Calu3 (cell line): ENCODE measurements at regions not wholly inside any gene's neighbourhood (a gene's known extent, or its start where the extent isn't known, plus 50 kb on each side); places are given as distances from the start of the nearest gene placed in this dataset.

ENCODE experiments used
- BruUV-seq: library from RNA; stranded (reverse); fragments of 400-500 nt; replicated peaks from 2 replicates; lab custom pipeline; 2021; lab: Mats Ljungman, UMichigan
- CTCF ChIA-PET: fragments of 300-600 bp; sonication (Branson Sonifier 250); formaldehyde crosslinking; loops from one replicate; lab custom pipeline; 2022; ENCODE audit warnings: antibody characterized with exemption; lab: Charles Lee
- DNase-seq: peaks from one replicate; pipeline ENCODE4 v3.0.0; 2022
- H3K27ac Mint-ChIP-seq: one replicate; pipeline ENCODE4 v1.8.0; 2022; ENCODE audit warnings: mixed read lengths; ENCODE audit not compliant: unreplicated experiment
- H3K27me3 Mint-ChIP-seq: one replicate; pipeline ENCODE4 v1.8.0; 2022; ENCODE audit warnings: mixed read lengths; ENCODE audit not compliant: unreplicated experiment
- H3K36me3 Mint-ChIP-seq: one replicate; pipeline ENCODE4 v1.8.0; 2022; ENCODE audit warnings: mild to moderate bottlenecking, moderate library complexity, mixed read lengths; ENCODE audit not compliant: insufficient read depth, unreplicated experiment
- H3K4me1 Mint-ChIP-seq: one replicate; pipeline ENCODE4 v1.8.0; 2022; ENCODE audit warnings: mild to moderate bottlenecking, low read depth, mixed read lengths; ENCODE audit not compliant: unreplicated experiment
- H3K4me3 Mint-ChIP-seq: one replicate; pipeline ENCODE4 v1.8.0; 2022; ENCODE audit warnings: mild to moderate bottlenecking, low read depth, moderate library complexity, mixed read lengths; ENCODE audit not compliant: unreplicated experiment
- H3K9me3 Mint-ChIP-seq: one replicate; pipeline ENCODE4 v1.8.0; 2022; ENCODE audit warnings: low read depth, mixed read lengths; ENCODE audit not compliant: unreplicated experiment
- intact Hi-C: fragments of 100-400 bp; cut with micrococcal nuclease; formaldehyde crosslinking; loops from one replicate; pipeline ENCODE4 v1.10.0; 2022; ENCODE audit not compliant: unreplicated experiment
- TF ChIP-seq, protein P1 (sequence below): fragments of 200-600 bp; IDR thresholded peaks from one replicate; pipeline ENCODE4 v1.8.0; 2022; ENCODE audit warnings: antibody characterized with exemption; ENCODE audit not compliant: unreplicated experiment

DNA sequence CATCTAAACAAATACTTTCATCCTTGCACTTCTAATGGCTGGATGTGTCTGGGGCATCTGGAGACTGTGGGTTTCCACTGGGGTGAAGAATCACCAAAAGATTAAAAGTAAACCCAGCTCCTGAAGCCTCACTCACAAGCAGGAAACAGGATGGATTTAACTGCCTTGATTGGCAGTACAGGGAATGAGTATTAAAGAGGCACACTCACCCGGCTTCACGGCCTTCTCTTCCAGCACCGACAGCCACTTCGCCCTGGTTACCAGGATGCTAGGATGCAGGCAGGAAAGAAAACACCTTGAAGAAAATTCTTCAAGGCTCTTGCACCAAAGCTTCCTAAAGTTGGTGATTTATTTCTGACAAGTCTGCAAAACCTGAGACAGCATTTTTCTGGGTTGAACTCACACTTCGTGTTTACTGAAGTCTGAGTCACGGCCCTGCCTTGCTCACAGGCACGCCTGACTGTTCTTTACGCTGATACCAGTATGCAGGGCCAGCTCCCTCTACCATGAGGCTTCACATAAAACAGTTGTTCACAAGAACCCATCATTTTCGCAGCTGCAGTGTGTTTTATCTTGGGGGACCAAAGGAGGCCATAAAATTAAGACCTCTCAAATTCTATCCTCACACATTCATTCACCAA lies 56.5 kb upstream of the ZNF354A start:
- H3K36me3 Mint-ChIP-seq = no peaks in the 10 kb centered on the region
- H3K27ac Mint-ChIP-seq = no peak overlapping the region
- CTCF ChIA-PET = interaction anchor here (1.0 kb wide), 1 partner anchor 56 kb away, joined by 5 read pairs; the partner anchor contains the start of gene ZNF354A
- no TSS peak for BruUV-seq
- H3K4me3 Mint-ChIP-seq = no peak overlapping the region
- peak; percentile 58 for DNase-seq
- H3K27me3 Mint-ChIP-seq = no peaks in the 10 kb centered on the region
- H3K4me1 Mint-ChIP-seq = peaks cover 15% of the 10 kb centered on the region
- intact Hi-C loops = no loop called here
- H3K9me3 Mint-ChIP-seq = peaks cover 18% of the 10 kb centered on the region
- TF ChIP-seq, protein P1, sequence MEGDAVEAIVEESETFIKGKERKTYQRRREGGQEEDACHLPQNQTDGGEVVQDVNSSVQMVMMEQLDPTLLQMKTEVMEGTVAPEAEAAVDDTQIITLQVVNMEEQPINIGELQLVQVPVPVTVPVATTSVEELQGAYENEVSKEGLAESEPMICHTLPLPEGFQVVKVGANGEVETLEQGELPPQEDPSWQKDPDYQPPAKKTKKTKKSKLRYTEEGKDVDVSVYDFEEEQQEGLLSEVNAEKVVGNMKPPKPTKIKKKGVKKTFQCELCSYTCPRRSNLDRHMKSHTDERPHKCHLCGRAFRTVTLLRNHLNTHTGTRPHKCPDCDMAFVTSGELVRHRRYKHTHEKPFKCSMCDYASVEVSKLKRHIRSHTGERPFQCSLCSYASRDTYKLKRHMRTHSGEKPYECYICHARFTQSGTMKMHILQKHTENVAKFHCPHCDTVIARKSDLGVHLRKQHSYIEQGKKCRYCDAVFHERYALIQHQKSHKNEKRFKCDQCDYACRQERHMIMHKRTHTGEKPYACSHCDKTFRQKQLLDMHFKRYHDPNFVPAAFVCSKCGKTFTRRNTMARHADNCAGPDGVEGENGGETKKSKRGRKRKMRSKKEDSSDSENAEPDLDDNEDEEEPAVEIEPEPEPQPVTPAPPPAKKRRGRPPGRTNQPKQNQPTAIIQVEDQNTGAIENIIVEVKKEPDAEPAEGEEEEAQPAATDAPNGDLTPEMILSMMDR = no peak

DNA sequence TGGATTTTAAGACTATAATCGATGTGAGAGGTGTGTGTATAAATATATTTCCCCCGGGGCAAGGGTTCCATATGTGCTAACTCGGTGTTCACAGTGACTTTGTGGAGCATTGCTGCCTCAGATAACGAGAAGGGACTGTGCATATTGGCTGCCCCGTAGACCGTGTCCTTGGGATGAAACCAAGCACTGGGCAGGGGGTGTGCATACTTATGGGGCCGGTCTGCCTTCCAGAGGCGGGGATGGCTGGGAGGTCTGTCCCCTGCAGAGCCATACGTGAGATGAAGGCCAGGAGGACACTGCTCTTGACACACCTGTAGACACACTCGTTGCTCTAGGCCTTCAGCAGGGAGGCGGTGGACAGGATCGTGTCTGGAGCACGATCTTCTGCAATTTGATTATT lies 56.0 kb upstream of the ZNF354A start:
- Mint-ChIP-seq H3K36me3 (no peaks in the 10 kb centered on the region), H3K27me3 (no peaks in the 10 kb centered on the region), H3K9me3 (peaks cover 20% of the 10 kb centered on the region), H3K4me3 (no peak overlapping the region), H3K4me1 (peaks cover 15% of the 10 kb centered on the region), H3K27ac (no peak overlapping the region)
- TF ChIP-seq, protein P1 = no peak
- intact Hi-C loops = no loop called here
- BruUV-seq = no TSS peak
- DNase-seq = no peak
- CTCF ChIA-PET = interaction anchor here (1.0 kb wide), 1 partner anchor 56 kb away, joined by 5 read pairs; the partner anchor contains the start of gene ZNF354A

DNA sequence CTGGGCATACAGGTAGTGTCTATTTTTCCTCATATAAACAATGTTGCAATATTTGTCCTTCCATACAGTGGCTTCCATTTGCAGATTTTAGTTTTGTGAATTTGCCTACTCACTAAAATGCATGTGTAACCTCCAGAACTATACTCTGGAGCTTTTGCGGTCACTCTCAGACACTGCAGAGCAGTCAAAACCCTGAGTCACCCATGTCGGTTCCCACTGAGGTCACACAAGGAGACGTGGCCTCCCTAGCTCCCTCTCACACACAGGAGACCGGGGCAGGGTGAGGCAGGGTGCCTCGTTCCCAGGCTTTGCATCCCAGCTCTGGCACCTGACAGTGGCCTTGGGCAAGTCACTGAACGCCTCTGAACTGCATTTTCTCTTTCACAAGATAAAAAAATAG lies 55.5 kb upstream of the ZNF354A start:
- TF ChIP-seq, protein P1 = no peak

DNA sequence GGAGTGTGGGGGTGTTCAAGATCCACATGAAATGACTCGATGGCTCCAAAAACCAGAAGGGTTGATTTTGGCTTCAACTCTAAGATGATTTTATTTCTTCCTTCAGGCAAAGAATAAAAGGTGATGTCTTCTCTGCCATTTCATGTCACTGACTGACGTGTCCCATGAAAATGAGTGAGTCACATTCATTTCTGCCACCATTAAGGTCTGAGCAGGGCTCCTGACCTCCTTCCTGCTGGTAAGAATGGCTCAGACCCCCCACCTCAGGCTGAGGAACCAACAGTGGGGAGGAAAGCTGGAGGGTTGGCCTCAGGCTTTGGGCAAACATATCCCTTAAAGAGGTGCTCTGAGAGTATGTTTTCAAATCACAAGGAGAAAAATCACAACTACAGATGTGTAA lies 53.9 kb upstream of the ZNF354A start:
- Mint-ChIP-seq H3K27me3 (no peaks in the 10 kb centered on the region), H3K27ac (no peak overlapping the region), H3K4me1 (peaks cover 15% of the 10 kb centered on the region), H3K4me3 (no peak overlapping the region), H3K9me3 (peaks cover 22% of the 10 kb centered on the region), H3K36me3 (no peaks in the 10 kb centered on the region)
- no peak for DNase-seq
- no TSS peak for BruUV-seq
- intact Hi-C loops = no loop called here
- CTCF ChIA-PET = no interaction called here
- TF ChIP-seq, protein P1 = no peak

More for the DNA sequence above, 55.5 kb upstream of the ZNF354A start:
- CTCF ChIA-PET = no interaction called here
- H3K9me3 Mint-ChIP-seq = peaks cover 23% of the 10 kb centered on the region
- no peaks in the 10 kb centered on the region for H3K27me3 Mint-ChIP-seq
- peaks cover 15% of the 10 kb centered on the region for H3K4me1 Mint-ChIP-seq
- intact Hi-C loops = no loop called here
- H3K4me3 Mint-ChIP-seq = no peak overlapping the region
- BruUV-seq = no TSS peak
- peak; percentile 32 for DNase-seq
- H3K27ac Mint-ChIP-seq = no peak overlapping the region
- no peaks in the 10 kb centered on the region for H3K36me3 Mint-ChIP-seq
